K562 (cell line): ENCODE measurements at regions not wholly inside any gene's neighbourhood (a gene's known extent, or its start where the extent isn't known, plus 50 kb on each side); places are given as distances from the start of the nearest gene placed in this dataset.

Experiments
- ATAC-seq: fragments of 200-7000 bp; cut with Tn5 transposase; 3 replicates; pipeline ENCODE4 v1.9.1; 2020; ENCODE audit warnings: moderate library complexity
- BruUV-seq: library from RNA; stranded (reverse); fragments of 400-500 nt; replicated peaks from 2 replicates; lab custom pipeline; 2021; lab: Mats Ljungman, UMichigan
- CTCF ChIA-PET: fragments of 300-600 bp; formaldehyde crosslinking; extraction: SDS; loops from one replicate; lab custom pipeline; 2021; ENCODE audit warnings: low intra/inter-chr PET ratio; lab: Yijun Ruan, JAX
- POLR2A ChIA-PET: fragments of 300-600, 350-650 bp; sonication (Branson Sonifier 250); formaldehyde crosslinking; extraction: SDS; loops from one replicate; lab custom pipeline; 2021; ENCODE audit warnings: antibody characterized with exemption, inconsistent platforms; lab: Yijun Ruan, JAX
- DNase-seq, 4 experiments: peaks; one replicate each; pipeline versions ENCODE4 v3.0.0 to v3.0.0-alpha.2; 2011 to 2018; ENCODE audit warnings: low spot score in 3 of 4, mixed read lengths in 3 of 4; ENCODE audit errors: extremely low read depth in 1 of 4
- FAIRE-seq: peaks from 2 replicates; lab custom pipeline; 2011; peaks lifted over from hg19 to GRCh38; lab: Jason Lieb, UNC
- H2AFZ ChIP-seq: 2 replicates; pipeline ENCODE4 v1.6.0; 2011; ENCODE audit warnings: low read depth, low read length, control low read depth, inconsistent platforms
- H3K27ac ChIP-seq: fragments of 200-600 bp; 3 replicates; pipeline ENCODE4 v1.8.0; 2011; ENCODE audit warnings: low read depth, mild to moderate bottlenecking, control low read depth, inconsistent platforms, low read length, moderate library complexity, mixed read lengths; ENCODE audit errors: extremely low read depth
- H3K27me3 ChIP-seq, 2 experiments: fragments of 300-600 bp in 1 of 2; 2 replicates in 1 of 2; 3 replicates in 1 of 2; pipeline versions ENCODE4 v1.6.0 to v1.8.0; 2011; ENCODE audit warnings: inconsistent platforms in 2 of 2, low read length in 2 of 2, mild to moderate bottlenecking in 1 of 2, mixed read lengths in 1 of 2, moderate library complexity in 1 of 2; ENCODE audit not compliant: control insufficient read depth in 2 of 2, insufficient read depth in 2 of 2
- H3K36me3 ChIP-seq: fragments of 300-600 bp; 3 replicates; pipeline ENCODE4 v1.8.0; 2011; ENCODE audit warnings: mild to moderate bottlenecking, low read length, inconsistent platforms; ENCODE audit not compliant: control insufficient read depth, insufficient read depth
- H3K4me1 ChIP-seq, 2 experiments: fragments of 200-600 bp in 1 of 2; replicated peaks in 1 of 2; 2 replicates in 1 of 2; 3 replicates in 1 of 2; pipeline versions ENCODE4 v1.5.1 to v1.8.0; 2011; ENCODE audit warnings: inconsistent platforms in 2 of 2, low read length in 2 of 2, mild to moderate bottlenecking in 1 of 2, mixed read lengths in 1 of 2, moderate library complexity in 1 of 2; ENCODE audit not compliant: control insufficient read depth in 2 of 2, insufficient read depth in 2 of 2
- H3K4me2 ChIP-seq: 2 replicates; pipeline ENCODE4 v1.6.1; 2011; ENCODE audit warnings: low read length, control low read depth, inconsistent platforms, mixed read lengths; ENCODE audit not compliant: insufficient read depth
- H3K4me3 ChIP-seq: fragments of 200-600 bp; sonication (generic), shearing (Covaris generic); 2 replicates; pipeline ENCODE4 v1.5.1; 2016; ENCODE audit warnings: control low read depth, inconsistent platforms
- H3K79me2 ChIP-seq: fragments of 200-600 bp; 3 replicates; pipeline ENCODE4 v1.8.0; 2011; ENCODE audit warnings: low read length, inconsistent platforms; ENCODE audit not compliant: control insufficient read depth, insufficient read depth
- H3K9ac ChIP-seq, 2 experiments: 2 replicates each; pipeline versions ENCODE4 v1.6.0 to v1.6.1; 2011; ENCODE audit warnings: low read depth in 2 of 2, low read length in 2 of 2, control low read depth in 1 of 2, inconsistent platforms in 1 of 2, mild to moderate bottlenecking in 1 of 2, mixed read lengths in 1 of 2; ENCODE audit not compliant: insufficient read depth in 1 of 2
- H3K9me1 ChIP-seq: one replicate; pipeline ENCODE4 v1.6.0; 2011; ENCODE audit warnings: inconsistent platforms, mild to moderate bottlenecking, low read length, moderate library complexity; ENCODE audit not compliant: control insufficient read depth, insufficient read depth
- H3K9me3 ChIP-seq: replicated peaks from 2 replicates; pipeline ENCODE4 v1.5.1; 2011; ENCODE audit warnings: low read depth, low read length, inconsistent platforms; ENCODE audit not compliant: control insufficient read depth, insufficient read depth
- H4K20me1 ChIP-seq: replicated peaks from 2 replicates; pipeline ENCODE4 v1.6.1; 2011; ENCODE audit warnings: low read length, inconsistent platforms, mixed read lengths; ENCODE audit not compliant: control insufficient read depth, insufficient read depth
- FOXK2 ChIP-seq, 2 experiments: fragments of 450-650 bp; IDR thresholded peaks in 1 of 2; conservative IDR thresholded peaks in 1 of 2; 2 replicates each; pipeline ENCODE4 v1.6.1; 2016; ENCODE audit warnings: low read depth in 2 of 2, mild to moderate bottlenecking in 1 of 2
- RBM15 ChIP-seq: fragments of 200-400 bp; formaldehyde crosslinking; IDR thresholded peaks from 2 replicates; pipeline ENCODE4 v1.6.1; 2018; ENCODE audit warnings: mild to moderate bottlenecking, low read length, moderate library complexity; ENCODE audit not compliant: insufficient read depth
- STAT5A ChIP-seq: IDR thresholded peaks from 2 replicates; pipeline ENCODE4 v1.6.1; 2012; ENCODE audit warnings: low read length, inconsistent platforms, borderline replicate concordance
- TBL1XR1 ChIP-seq, 2 experiments: IDR thresholded peaks; 2 replicates each; pipeline ENCODE4 v1.6.1; 2012; ENCODE audit warnings: improper control_type of control experiment in 2 of 2, low read length in 2 of 2, mild to moderate bottlenecking in 1 of 2
- TOE1 ChIP-seq, 2 experiments: fragments of 450-650 bp in 1 of 2; sonication (generic) in 1 of 2; formaldehyde crosslinking in 1 of 2; IDR thresholded peaks; 2 replicates each; pipeline versions ENCODE4 v1.7.1 to v1.8.0; 2016 to 2022; ENCODE audit warnings: borderline replicate concordance in 2 of 2, mild to moderate bottlenecking in 2 of 2, antibody characterized with exemption in 1 of 2, inconsistent platforms in 1 of 2, low read depth in 1 of 2, missing genetic modification reagents in 1 of 2, moderate library complexity in 1 of 2
- XRCC4 ChIP-seq: IDR thresholded peaks from one replicate; pipeline ENCODE4 v1.6.1; 2011; ENCODE audit not compliant: insufficient read depth, insufficient read length; ENCODE audit errors: extremely low read depth
- ZNF354B ChIP-seq: fragments of 250-450 bp; sonication (Bioruptor Pico); IDR thresholded peaks from 2 replicates; pipeline ENCODE4 v1.4.0; 2020
- WGBS: fragments of 100-300 bp; shearing (Covaris generic); methylation state at CpG from one replicate; pipeline ENCODE4 v1.1.6; 2016; ENCODE audit warnings: low coverage, mixed read lengths; ENCODE audit not compliant: insufficient coverage; ENCODE audit errors: missing lambda C conversion rate; 5-methylcytosine and 5-hydroxymethylcytosine counted together
- in situ Hi-C: fragments of 300-500 bp; cut with MboI; formaldehyde crosslinking; loops from 4 replicates; pipeline ENCODE4 v1.15.0; 2018; ENCODE audit warnings: inconsistent platforms, mixed read lengths
- intact Hi-C: fragments of 100-400 bp; cut with micrococcal nuclease; formaldehyde crosslinking; loops from 2 replicates; pipeline ENCODE4 v1.14.2; 2022
- TF ChIP-seq, protein P1 (sequence below): sonication (generic); formaldehyde crosslinking; IDR thresholded peaks from 2 replicates; pipeline ENCODE4 v1.8.0; 2022; ENCODE audit warnings: mild to moderate bottlenecking, low read depth, missing genetic modification reagents
- TF ChIP-seq, protein P2 (sequence below): fragments of 450-650 bp; IDR thresholded peaks from 2 replicates; pipeline ENCODE4 v1.6.1; 2016; ENCODE audit warnings: low read depth

DNA sequence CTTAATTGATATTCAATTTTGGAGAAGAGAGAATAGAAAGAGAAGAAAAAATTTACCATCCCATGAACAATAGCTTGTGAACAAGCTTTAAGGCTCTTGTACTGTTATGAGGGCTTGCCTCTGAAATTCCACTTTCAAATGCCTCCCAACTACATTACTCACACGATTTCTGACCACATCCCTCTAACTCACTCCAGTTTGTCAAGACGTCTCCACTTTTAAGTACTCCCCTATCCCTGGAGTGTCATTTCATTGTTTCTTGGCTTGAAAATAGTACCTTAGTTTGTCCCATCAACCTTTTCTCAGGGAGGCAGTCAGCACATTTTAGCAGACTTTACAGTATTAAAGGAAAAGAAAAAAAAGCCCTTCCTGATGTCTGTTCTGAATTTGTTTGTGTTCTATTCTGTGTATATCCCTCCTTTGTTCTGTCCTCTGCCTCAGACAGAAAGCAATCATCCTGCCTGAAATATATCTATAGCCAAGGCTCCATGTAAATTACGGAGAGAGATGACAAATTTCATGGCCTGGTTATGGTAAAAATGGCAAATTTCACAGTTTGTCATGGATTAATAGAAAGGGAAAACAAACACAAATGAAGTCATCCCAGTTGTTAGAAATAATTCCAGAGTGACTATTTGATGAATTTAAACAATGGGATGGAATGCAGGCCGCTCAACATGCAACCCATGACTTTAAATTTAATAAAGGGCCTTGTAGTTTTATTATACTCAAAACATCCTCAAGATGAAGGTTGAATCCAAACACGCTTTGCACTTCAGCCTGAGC is 228.8 kb downstream of the ETAA1 start (continued):
- TF ChIP-seq, protein P1, sequence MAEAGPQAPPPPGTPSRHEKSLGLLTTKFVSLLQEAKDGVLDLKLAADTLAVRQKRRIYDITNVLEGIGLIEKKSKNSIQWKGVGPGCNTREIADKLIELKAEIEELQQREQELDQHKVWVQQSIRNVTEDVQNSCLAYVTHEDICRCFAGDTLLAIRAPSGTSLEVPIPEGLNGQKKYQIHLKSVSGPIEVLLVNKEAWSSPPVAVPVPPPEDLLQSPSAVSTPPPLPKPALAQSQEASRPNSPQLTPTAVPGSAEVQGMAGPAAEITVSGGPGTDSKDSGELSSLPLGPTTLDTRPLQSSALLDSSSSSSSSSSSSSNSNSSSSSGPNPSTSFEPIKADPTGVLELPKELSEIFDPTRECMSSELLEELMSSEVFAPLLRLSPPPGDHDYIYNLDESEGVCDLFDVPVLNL (CRISPR knock-in tag): no peak
- TF ChIP-seq STAT5A (no peak), FOXK2 (conservative IDR thresholded peaks at IDR 0.05 in 1 of 2, IDR thresholded peaks at IDR 0.05 in 1 of 2; ENCODE audit: low read depth in 2 of 2) (no peak), TBL1XR1 (IDR thresholded peaks at IDR 0.05; ENCODE audit: low read length in 2 of 2) (no peak)

DNA sequence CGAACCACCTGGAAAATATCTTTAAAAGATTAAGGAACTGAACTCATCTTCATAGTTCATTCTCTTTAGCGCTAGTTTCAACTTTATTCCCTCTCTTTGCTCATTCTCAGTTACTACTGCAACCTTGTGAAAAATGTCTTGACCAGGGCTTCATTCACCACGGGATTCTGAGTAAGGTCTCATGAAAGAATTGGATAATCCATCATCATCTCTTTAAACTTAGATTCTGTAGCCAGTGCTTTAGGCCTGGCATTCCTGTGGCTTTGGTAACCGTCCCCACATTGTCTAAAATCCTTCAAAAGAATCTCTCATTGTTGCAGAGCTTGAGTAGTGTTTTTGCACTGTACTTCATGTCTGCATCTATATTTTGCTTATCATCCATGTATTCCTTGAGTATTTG is 229.5 kb downstream of the ETAA1 start:
- H3K27ac ChIP-seq: no peak overlapping the region
- ATAC-seq: no peak
- H3K4me1 ChIP-seq: no peaks in the 10 kb centered on the region
- intact Hi-C loops: no loop called here
- H3K79me2 ChIP-seq: no peaks in the 10 kb centered on the region
- no peaks in the 10 kb centered on the region for H3K9me3 ChIP-seq
- in situ Hi-C loops: no loop called here
- no peak overlapping the region for H2AFZ ChIP-seq
- CTCF ChIA-PET: no interaction called here
- no peaks in the 10 kb centered on the region for H3K9me1 ChIP-seq
- no peaks in the 10 kb centered on the region for H4K20me1 ChIP-seq
- no peak for DNase-seq
- no peak overlapping the region for H3K9ac ChIP-seq
- H3K36me3 ChIP-seq: no peaks in the 10 kb centered on the region
- no peak overlapping the region for H3K4me3 ChIP-seq
- whole genome bisulfite sequencing: 5% methylated on average over 4 of the region's 4 CpGs
- FAIRE-seq: no peak
- POLR2A ChIA-PET: no interaction called here
- no peak overlapping the region for H3K4me2 ChIP-seq
- no TSS peak for BruUV-seq
- H3K27me3 ChIP-seq: no peaks in the 10 kb centered on the region
- TF ChIP-seq TOE1 (IDR thresholded peaks at IDR 0.05; ENCODE audit: borderline replicate concordance) (no peak), TOE1 (CRISPR knock-in tag; IDR thresholded peaks at IDR 0.05; ENCODE audit: borderline replicate concordance, low read depth) (no peak), RBM15 (no peak), XRCC4 (no peak), ZNF354B (CRISPR knock-in tag) (no peak)
- TF ChIP-seq, protein P2, sequence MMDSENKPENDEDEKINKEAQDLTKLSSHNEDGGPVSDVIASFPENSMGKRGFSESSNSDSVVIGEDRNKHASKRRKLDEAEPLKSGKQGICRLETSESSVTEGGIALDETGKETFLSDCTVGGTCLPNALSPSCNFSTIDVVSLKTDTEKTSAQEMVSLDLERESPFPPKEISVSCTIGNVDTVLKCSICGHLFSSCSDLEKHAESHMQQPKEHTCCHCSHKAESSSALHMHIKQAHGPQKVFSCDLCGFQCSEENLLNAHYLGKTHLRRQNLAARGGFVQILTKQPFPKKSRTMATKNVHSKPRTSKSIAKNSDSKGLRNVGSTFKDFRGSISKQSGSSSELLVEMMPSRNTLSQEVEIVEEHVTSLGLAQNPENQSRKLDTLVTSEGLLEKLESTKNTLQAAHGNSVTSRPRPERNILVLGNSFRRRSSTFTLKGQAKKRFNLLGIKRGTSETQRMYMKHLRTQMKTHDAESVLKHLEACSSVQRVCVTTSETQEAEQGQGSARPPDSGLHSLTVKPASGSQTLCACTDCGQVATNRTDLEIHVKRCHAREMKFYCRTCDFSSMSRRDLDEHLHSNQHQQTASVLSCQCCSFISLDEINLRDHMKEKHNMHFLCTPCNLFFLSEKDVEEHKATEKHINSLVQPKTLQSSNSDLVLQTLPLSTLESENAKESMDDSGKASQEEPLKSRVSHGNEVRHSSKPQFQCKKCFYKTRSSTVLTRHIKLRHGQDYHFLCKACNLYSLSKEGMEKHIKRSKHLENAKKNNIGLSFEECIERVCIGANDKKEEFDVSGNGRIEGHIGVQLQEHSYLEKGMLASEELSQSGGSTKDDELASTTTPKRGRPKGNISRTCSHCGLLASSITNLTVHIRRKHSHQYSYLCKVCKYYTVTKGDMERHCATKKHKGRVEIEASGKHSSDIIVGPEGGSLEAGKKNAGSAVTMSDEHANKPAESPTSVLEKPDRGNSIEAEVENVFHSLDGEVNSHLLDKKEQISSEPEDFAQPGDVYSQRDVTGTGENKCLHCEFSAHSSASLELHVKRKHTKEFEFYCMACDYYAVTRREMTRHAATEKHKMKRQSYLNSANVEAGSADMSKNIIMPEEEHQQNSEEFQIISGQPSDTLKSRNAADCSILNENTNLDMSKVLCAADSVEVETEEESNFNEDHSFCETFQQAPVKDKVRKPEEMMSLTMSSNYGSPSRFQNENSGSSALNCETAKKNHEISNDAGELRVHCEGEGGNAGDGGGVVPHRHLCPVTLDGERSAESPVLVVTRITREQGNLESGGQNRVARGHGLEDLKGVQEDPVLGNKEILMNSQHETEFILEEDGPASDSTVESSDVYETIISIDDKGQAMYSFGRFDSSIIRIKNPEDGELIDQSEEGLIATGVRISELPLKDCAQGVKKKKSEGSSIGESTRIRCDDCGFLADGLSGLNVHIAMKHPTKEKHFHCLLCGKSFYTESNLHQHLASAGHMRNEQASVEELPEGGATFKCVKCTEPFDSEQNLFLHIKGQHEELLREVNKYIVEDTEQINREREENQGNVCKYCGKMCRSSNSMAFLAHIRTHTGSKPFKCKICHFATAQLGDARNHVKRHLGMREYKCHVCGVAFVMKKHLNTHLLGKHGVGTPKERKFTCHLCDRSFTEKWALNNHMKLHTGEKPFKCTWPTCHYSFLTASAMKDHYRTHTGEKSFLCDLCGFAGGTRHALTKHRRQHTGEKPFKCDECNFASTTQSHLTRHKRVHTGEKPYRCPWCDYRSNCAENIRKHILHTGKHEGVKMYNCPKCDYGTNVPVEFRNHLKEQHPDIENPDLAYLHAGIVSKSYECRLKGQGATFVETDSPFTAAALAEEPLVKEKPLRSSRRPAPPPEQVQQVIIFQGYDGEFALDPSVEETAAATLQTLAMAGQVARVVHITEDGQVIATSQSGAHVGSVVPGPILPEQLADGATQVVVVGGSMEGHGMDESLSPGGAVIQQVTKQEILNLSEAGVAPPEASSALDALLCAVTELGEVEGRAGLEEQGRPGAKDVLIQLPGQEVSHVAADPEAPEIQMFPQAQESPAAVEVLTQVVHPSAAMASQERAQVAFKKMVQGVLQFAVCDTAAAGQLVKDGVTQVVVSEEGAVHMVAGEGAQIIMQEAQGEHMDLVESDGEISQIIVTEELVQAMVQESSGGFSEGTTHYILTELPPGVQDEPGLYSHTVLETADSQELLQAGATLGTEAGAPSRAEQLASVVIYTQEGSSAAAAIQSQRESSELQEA: no peak
